IMR-90 (cell line): ENCODE measurements at regions not wholly inside any gene's neighbourhood (a gene's known extent, or its start where the extent isn't known, plus 50 kb on each side); places are given as distances from the start of the nearest gene placed in this dataset.

ENCODE experiments used
- ATAC-seq: fragments of 200-7000 bp; cut with Tn5 transposase; 2 replicates; pipeline ENCODE4 v1.9.1; 2020; ENCODE audit warnings: low read depth, mild to moderate bottlenecking, moderate library complexity
- BruUV-seq: library from RNA; stranded (reverse); fragments of 400-500 nt; replicated peaks from 2 replicates; lab custom pipeline; 2021; lab: Mats Ljungman, UMichigan
- CTCF ChIA-PET: fragments of 300-600 bp; formaldehyde crosslinking; extraction: SDS; loops from one replicate; lab custom pipeline; 2021; ENCODE audit warnings: antibody characterized with exemption; lab: Yijun Ruan, JAX
- POLR2A ChIA-PET: fragments of 300-600 bp; sonication (Branson Sonifier 250); formaldehyde crosslinking; loops from one replicate; lab custom pipeline; 2022; ENCODE audit warnings: antibody characterized with exemption; ENCODE audit not compliant: unreplicated experiment; lab: Charles Lee
- DNase-seq: peaks from one replicate; pipeline ENCODE4 v3.0.0; 2013
- H2AFZ ChIP-seq: replicated peaks from 2 replicates; pipeline ENCODE3; 2013; ENCODE audit warnings: low read length, mild to moderate bottlenecking; ENCODE audit not compliant: poor library complexity
- H2AK5ac ChIP-seq: 2 replicates; pipeline ENCODE4 v1.6.1; 2013; ENCODE audit warnings: low read depth, low read length, inconsistent platforms
- H2AK9ac ChIP-seq: replicated peaks from 2 replicates; pipeline ENCODE3; 2013; ENCODE audit warnings: mild to moderate bottlenecking, low read depth, low read length, moderate library complexity; ENCODE audit not compliant: poor library complexity
- H2BK120ac ChIP-seq: 2 replicates; pipeline ENCODE4 v1.6.1; 2013; ENCODE audit warnings: low read depth, low read length, inconsistent platforms
- H2BK15ac ChIP-seq: 3 replicates; pipeline ENCODE4 v1.6.1; 2013; ENCODE audit warnings: low read depth, low read length, inconsistent platforms
- H2BK20ac ChIP-seq: 2 replicates; pipeline ENCODE4 v1.6.1; 2013; ENCODE audit warnings: low read depth, mild to moderate bottlenecking, inconsistent platforms, low read length, moderate library complexity
- H2BK5ac ChIP-seq: 2 replicates; pipeline ENCODE4 v1.6.1; 2013; ENCODE audit warnings: mild to moderate bottlenecking, low read depth, low read length, inconsistent platforms; ENCODE audit not compliant: poor library complexity, severe bottlenecking
- H3K14ac ChIP-seq: replicated peaks from 2 replicates; pipeline ENCODE4 v1.6.1; 2013; ENCODE audit warnings: low read depth, low read length, inconsistent platforms
- H3K18ac ChIP-seq: 2 replicates; pipeline ENCODE4 v1.6.1; 2013; ENCODE audit warnings: low read depth, low read length, control low read depth
- H3K23ac ChIP-seq: 2 replicates; pipeline ENCODE4 v1.6.1; 2013; ENCODE audit warnings: low read depth, low read length, inconsistent platforms
- H3K27ac ChIP-seq: 2 replicates; pipeline ENCODE4 v1.5.1; 2013; ENCODE audit warnings: mild to moderate bottlenecking, control low read depth, low read length; ENCODE audit not compliant: insufficient read depth
- H3K27me3 ChIP-seq: 2 replicates; pipeline ENCODE4 v1.6.1; 2013; ENCODE audit warnings: low read length; ENCODE audit not compliant: control insufficient read depth, insufficient read depth
- H3K36me3 ChIP-seq: 2 replicates; pipeline ENCODE4 v1.6.1; 2013; ENCODE audit warnings: low read length, mixed read lengths; ENCODE audit not compliant: control insufficient read depth, insufficient read depth
- H3K4ac ChIP-seq: 2 replicates; pipeline ENCODE4 v1.6.1; 2013; ENCODE audit warnings: low read depth, low read length, inconsistent platforms
- H3K4me1 ChIP-seq: 2 replicates; pipeline ENCODE4 v1.6.1; 2013; ENCODE audit warnings: low read length, mixed read lengths; ENCODE audit not compliant: control insufficient read depth, insufficient read depth
- H3K4me2 ChIP-seq: 2 replicates; pipeline ENCODE4 v1.6.1; 2013; ENCODE audit warnings: low read depth, mild to moderate bottlenecking, control low read depth, low read length, moderate library complexity
- H3K4me3 ChIP-seq: 2 replicates; pipeline ENCODE4 v1.5.1; 2013; ENCODE audit warnings: low read depth, mild to moderate bottlenecking, control low read depth, low read length, moderate library complexity; ENCODE audit not compliant: insufficient read depth
- H3K56ac ChIP-seq: 2 replicates; pipeline ENCODE4 v1.6.1; 2013; ENCODE audit warnings: low read length, inconsistent platforms; ENCODE audit not compliant: insufficient read depth; ENCODE audit errors: extremely low read depth
- H3K79me1 ChIP-seq, 2 experiments: 2 replicates each; pipeline ENCODE4 v1.6.1; 2013; ENCODE audit warnings: low read length in 2 of 2, inconsistent platforms in 1 of 2, low read depth in 1 of 2
- H3K9ac ChIP-seq: 2 replicates; pipeline ENCODE4 v1.6.1; 2013; ENCODE audit warnings: low read depth, low read length, control low read depth
- H3K9me1 ChIP-seq: 2 replicates; pipeline ENCODE4 v1.6.1; 2013; ENCODE audit warnings: low read length, inconsistent platforms; ENCODE audit not compliant: insufficient read depth
- H3K9me3 ChIP-seq: 2 replicates; pipeline ENCODE4 v1.6.1; 2013; ENCODE audit warnings: low read length; ENCODE audit not compliant: control insufficient read depth, insufficient read depth
- H4K20me1 ChIP-seq: 2 replicates; pipeline ENCODE4 v1.6.1; 2013; ENCODE audit warnings: low read length, inconsistent platforms; ENCODE audit not compliant: insufficient read depth
- H4K5ac ChIP-seq: 2 replicates; pipeline ENCODE4 v1.6.1; 2013; ENCODE audit warnings: mild to moderate bottlenecking, low read depth, low read length, control low read depth
- H4K8ac ChIP-seq, 2 experiments: 2 replicates each; pipeline ENCODE4 v1.6.1; 2013; ENCODE audit warnings: low read depth in 2 of 2, low read length in 2 of 2, control low read depth in 1 of 2, inconsistent platforms in 1 of 2
- H4K91ac ChIP-seq: 2 replicates; pipeline ENCODE4 v1.6.1; 2013; ENCODE audit warnings: low read depth, low read length, inconsistent platforms; ENCODE audit not compliant: insufficient read depth
- BHLHE40 ChIP-seq: fragments of 150-350 bp; IDR thresholded peaks from 2 replicates; pipeline ENCODE4 v1.6.1; 2016; ENCODE audit warnings: mild to moderate bottlenecking, low read depth, low read length
- CEBPB ChIP-seq: IDR thresholded peaks from 2 replicates; pipeline ENCODE4 v1.6.1; 2012; ENCODE audit warnings: low read depth, low read length, improper control_type of control experiment
- CHD1 ChIP-seq: IDR thresholded peaks from 2 replicates; pipeline ENCODE4 v1.6.1; 2012; ENCODE audit warnings: low read depth, low read length, improper control_type of control experiment
- FOS ChIP-seq: fragments of 150-350 bp; IDR thresholded peaks from 2 replicates; pipeline ENCODE4 v1.6.1; 2016; ENCODE audit warnings: low read depth, low read length
- MAFK ChIP-seq: IDR thresholded peaks from 2 replicates; pipeline ENCODE4 v1.6.1; 2012; ENCODE audit warnings: low read depth, low read length, improper control_type of control experiment
- MAZ ChIP-seq: IDR thresholded peaks from 2 replicates; pipeline ENCODE4 v1.6.1; 2012; ENCODE audit warnings: low read depth, mild to moderate bottlenecking, low read length, improper control_type of control experiment, moderate library complexity, borderline replicate concordance
- MXI1 ChIP-seq: IDR thresholded peaks from 2 replicates; pipeline ENCODE4 v1.6.1; 2012; ENCODE audit warnings: low read depth, mild to moderate bottlenecking, low read length, moderate library complexity, borderline replicate concordance
- NFE2L2 ChIP-seq: fragments of 150-350 bp; IDR thresholded peaks from 2 replicates; pipeline ENCODE4 v1.6.1; 2016; ENCODE audit warnings: low read depth, mild to moderate bottlenecking, low read length
- POLR2A ChIP-seq: IDR thresholded peaks from 2 replicates; pipeline ENCODE4 v1.6.1; 2012; ENCODE audit warnings: mild to moderate bottlenecking, low read depth, low read length
- RAD21 ChIP-seq: IDR thresholded peaks from 2 replicates; pipeline ENCODE4 v1.6.1; 2012; ENCODE audit warnings: low read length, improper control_type of control experiment
- RCOR1 ChIP-seq: IDR thresholded peaks from 2 replicates; pipeline ENCODE4 v1.6.1; 2012; ENCODE audit warnings: mild to moderate bottlenecking, low read length, improper control_type of control experiment; ENCODE audit not compliant: insufficient replicate concordance
- RFX5 ChIP-seq: IDR thresholded peaks from 2 replicates; pipeline ENCODE4 v1.8.0; 2012; ENCODE audit warnings: low read depth, mild to moderate bottlenecking, low read length, moderate library complexity
- SMC3 ChIP-seq: fragments of 150-350 bp; IDR thresholded peaks from 2 replicates; pipeline ENCODE4 v1.6.1; 2016; ENCODE audit warnings: low read depth, mild to moderate bottlenecking, antibody characterized with exemption, low read length, moderate library complexity
- WGBS, 2 experiments: methylation state at CpG; one replicate each; pipeline versions ENCODE4 v1.1.5 to v1.1.7; 2013; ENCODE audit warnings: missing lambda C conversion rate in 2 of 2; ENCODE audit not compliant: insufficient read length in 1 of 2; ENCODE audit errors: extremely low coverage in 2 of 2; 5-methylcytosine and 5-hydroxymethylcytosine counted together
- dilution Hi-C: fragments of 300-500 bp; cut with HindIII; formaldehyde crosslinking; loops from one replicate; pipeline ENCODE4 v1.14.3; 2018; ENCODE audit warnings: low sequenced_read_pairs; ENCODE audit not compliant: unreplicated experiment
- in situ Hi-C: fragments of 300-500 bp; cut with MboI; formaldehyde crosslinking; loops from 3 replicates; pipeline ENCODE4 v1.14.3; 2019; ENCODE audit warnings: low sequenced_read_pairs, inconsistent platforms, mixed read lengths
- intact Hi-C: fragments of 100-400 bp; cut with micrococcal nuclease; formaldehyde crosslinking; loops from 2 replicates; pipeline ENCODE4 v1.10.0; 2022
- TF ChIP-seq, protein P1 (sequence below): fragments of 150-350 bp; IDR thresholded peaks from 2 replicates; pipeline ENCODE4 v1.6.1; 2017; ENCODE audit warnings: mild to moderate bottlenecking, antibody characterized with exemption, low read length, low read depth
- TF ChIP-seq, protein P2 (sequence below): conservative IDR thresholded peaks from 2 replicates; pipeline ENCODE4 v1.5.1; 2012; ENCODE audit warnings: mild to moderate bottlenecking, low read depth, low read length, improper control_type of control experiment
- TF ChIP-seq, protein P3 (sequence below): fragments of 150-350 bp; IDR thresholded peaks from 2 replicates; pipeline ENCODE4 v1.6.1; 2016; ENCODE audit warnings: low read depth, mild to moderate bottlenecking, low read length, moderate library complexity, borderline replicate concordance

DNA sequence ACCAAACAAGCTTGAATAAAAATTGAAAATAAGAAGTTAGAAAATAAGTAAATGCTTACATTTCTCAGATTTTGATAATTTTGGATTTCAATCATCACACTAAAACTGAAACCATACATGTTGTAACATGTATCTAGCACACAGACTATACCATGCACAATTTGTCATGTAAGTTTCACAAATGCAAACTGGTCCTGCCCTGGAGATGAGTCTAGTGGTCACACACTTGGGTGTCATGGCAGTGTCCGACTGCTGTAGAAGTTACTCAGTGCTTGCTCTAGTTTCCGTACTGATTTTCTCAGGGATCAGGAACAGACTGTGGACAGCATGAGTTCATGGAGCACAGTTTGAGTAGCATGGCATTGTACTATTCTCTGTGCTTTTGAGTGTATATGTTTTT is 182.9 kb upstream of the RMP24 start:
- Histone ChIP-seq H3K36me3 (no peaks in the 10 kb centered on the region), H2BK20ac (no peak overlapping the region), H2BK15ac (no peak overlapping the region), H4K91ac (no peak overlapping the region), H3K4me3 (no peak overlapping the region), H4K20me1 (no peaks in the 10 kb centered on the region), H3K23ac (no peak overlapping the region), H2AFZ (no peak overlapping the region), H2AK9ac (no peak overlapping the region), H3K56ac (no peak overlapping the region), H3K18ac (no peak overlapping the region), H4K5ac (no peak overlapping the region), H2BK5ac (no peak overlapping the region), H3K14ac (no peak overlapping the region), H3K4ac (no peak overlapping the region), H3K4me1 (no peaks in the 10 kb centered on the region), H3K79me1 (no peaks in the 10 kb centered on the region), H3K9me1 (no peaks in the 10 kb centered on the region), H3K9ac (no peak overlapping the region), H3K27ac (no peak overlapping the region), H3K9me3 (no peaks in the 10 kb centered on the region), H4K8ac (no peak overlapping the region), H2BK120ac (no peak overlapping the region), H2AK5ac (no peak overlapping the region), H3K4me2 (no peak overlapping the region), H3K27me3 (no peaks in the 10 kb centered on the region)
- dilution Hi-C loops: no loop called here
- ChIA-PET CTCF (no interaction called here), POLR2A (no interaction called here)
- intact Hi-C loops: no loop called here
- BruUV-seq: no TSS peak
- ATAC-seq: no peak
- in situ Hi-C loops: no loop called here
- WGBS, 2 experiments: no CpG with 5 or more reads among the region's 2 CpGs
- TF ChIP-seq, protein P1, sequence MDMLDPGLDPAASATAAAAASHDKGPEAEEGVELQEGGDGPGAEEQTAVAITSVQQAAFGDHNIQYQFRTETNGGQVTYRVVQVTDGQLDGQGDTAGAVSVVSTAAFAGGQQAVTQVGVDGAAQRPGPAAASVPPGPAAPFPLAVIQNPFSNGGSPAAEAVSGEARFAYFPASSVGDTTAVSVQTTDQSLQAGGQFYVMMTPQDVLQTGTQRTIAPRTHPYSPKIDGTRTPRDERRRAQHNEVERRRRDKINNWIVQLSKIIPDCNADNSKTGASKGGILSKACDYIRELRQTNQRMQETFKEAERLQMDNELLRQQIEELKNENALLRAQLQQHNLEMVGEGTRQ: no peak
- TF ChIP-seq CHD1 (no peak), SMC3 (no peak), MAFK (no peak), MAZ (no peak), MXI1 (no peak), CEBPB (no peak), BHLHE40 (no peak), RFX5 (no peak), FOS (no peak), RCOR1 (no peak), NFE2L2 (no peak), RAD21 (no peak), POLR2A (no peak)
- TF ChIP-seq, protein P2, sequence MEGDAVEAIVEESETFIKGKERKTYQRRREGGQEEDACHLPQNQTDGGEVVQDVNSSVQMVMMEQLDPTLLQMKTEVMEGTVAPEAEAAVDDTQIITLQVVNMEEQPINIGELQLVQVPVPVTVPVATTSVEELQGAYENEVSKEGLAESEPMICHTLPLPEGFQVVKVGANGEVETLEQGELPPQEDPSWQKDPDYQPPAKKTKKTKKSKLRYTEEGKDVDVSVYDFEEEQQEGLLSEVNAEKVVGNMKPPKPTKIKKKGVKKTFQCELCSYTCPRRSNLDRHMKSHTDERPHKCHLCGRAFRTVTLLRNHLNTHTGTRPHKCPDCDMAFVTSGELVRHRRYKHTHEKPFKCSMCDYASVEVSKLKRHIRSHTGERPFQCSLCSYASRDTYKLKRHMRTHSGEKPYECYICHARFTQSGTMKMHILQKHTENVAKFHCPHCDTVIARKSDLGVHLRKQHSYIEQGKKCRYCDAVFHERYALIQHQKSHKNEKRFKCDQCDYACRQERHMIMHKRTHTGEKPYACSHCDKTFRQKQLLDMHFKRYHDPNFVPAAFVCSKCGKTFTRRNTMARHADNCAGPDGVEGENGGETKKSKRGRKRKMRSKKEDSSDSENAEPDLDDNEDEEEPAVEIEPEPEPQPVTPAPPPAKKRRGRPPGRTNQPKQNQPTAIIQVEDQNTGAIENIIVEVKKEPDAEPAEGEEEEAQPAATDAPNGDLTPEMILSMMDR: no peak
- TF ChIP-seq, protein P3, sequence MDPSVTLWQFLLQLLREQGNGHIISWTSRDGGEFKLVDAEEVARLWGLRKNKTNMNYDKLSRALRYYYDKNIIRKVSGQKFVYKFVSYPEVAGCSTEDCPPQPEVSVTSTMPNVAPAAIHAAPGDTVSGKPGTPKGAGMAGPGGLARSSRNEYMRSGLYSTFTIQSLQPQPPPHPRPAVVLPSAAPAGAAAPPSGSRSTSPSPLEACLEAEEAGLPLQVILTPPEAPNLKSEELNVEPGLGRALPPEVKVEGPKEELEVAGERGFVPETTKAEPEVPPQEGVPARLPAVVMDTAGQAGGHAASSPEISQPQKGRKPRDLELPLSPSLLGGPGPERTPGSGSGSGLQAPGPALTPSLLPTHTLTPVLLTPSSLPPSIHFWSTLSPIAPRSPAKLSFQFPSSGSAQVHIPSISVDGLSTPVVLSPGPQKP: no peak
- DNase-seq: no peak
